NCI-H146 treated with DMSO at 0.1 percent for 48 hours (cell line): ENCODE measurements at regions not wholly inside any gene's neighbourhood (a gene's known extent, or its start where the extent isn't known, plus 50 kb on each side); places are given as distances from the start of the nearest gene placed in this dataset.

Source experiments
- DNase-seq: peaks from one replicate; lab custom pipeline; 2025; ENCODE audit not compliant: unreplicated experiment; lab: John Stamatoyannopoulos, UW

- DNase-seq = no peak
These were observed 1229.2 kb upstream of the CADM2 start for GRCh38 chr3:83729576-83729975.

- DNase-seq = no peak
These were observed 1224.1 kb upstream of the CADM2 start for GRCh38 chr3:83734656-83735055.

- no peak for DNase-seq
These were observed 1220.6 kb upstream of the CADM2 start for GRCh38 chr3:83738202-83738601.

GRCh38 chr3:83740504-83740903 lies 1218.3 kb upstream of the CADM2 start:
- no peak for DNase-seq

- no peak for DNase-seq
These were observed 1192.8 kb upstream of the CADM2 start for GRCh38 chr3:83765956-83766355.

- DNase-seq = no peak
These were observed 1188.8 kb upstream of the CADM2 start for GRCh38 chr3:83769791-83770663.

GRCh38 chr3:83770664-83771402 lies 1188.0 kb upstream of the CADM2 start:
- DNase-seq = no peak

GRCh38 chr3:83802801-83803200 lies 1156.0 kb upstream of the CADM2 start:
- DNase-seq = no peak

- no peak for DNase-seq
These were observed 1151.3 kb upstream of the CADM2 start for GRCh38 chr3:83807511-83807910.

- DNase-seq = no peak
These were observed 1145.6 kb upstream of the CADM2 start for GRCh38 chr3:83813176-83813575.

GRCh38 chr3:83816653-83817052 lies 1142.1 kb upstream of the CADM2 start:
- DNase-seq = no peak

- no peak for DNase-seq
These were observed 1137.3 kb upstream of the CADM2 start for GRCh38 chr3:83821506-83821905.

GRCh38 chr3:83823095-83823494 lies 1135.7 kb upstream of the CADM2 start:
- no peak for DNase-seq

GRCh38 chr3:83835040-83835439 lies 1123.7 kb upstream of the CADM2 start:
- no peak for DNase-seq

GRCh38 chr3:83842511-83842910 lies 1116.3 kb upstream of the CADM2 start:
- no peak for DNase-seq

GRCh38 chr3:83843716-83844115 lies 1115.1 kb upstream of the CADM2 start:
- DNase-seq = no peak

- DNase-seq = no peak
These were observed 1109.6 kb upstream of the CADM2 start for GRCh38 chr3:83849106-83849730.

GRCh38 chr3:83863380-83863779 lies 1095.4 kb upstream of the CADM2 start:
- DNase-seq = no peak

GRCh38 chr3:83868909-83869567 lies 1089.8 kb upstream of the CADM2 start:
- DNase-seq = no peak

GRCh38 chr3:83873550-83873949 lies 1085.2 kb upstream of the CADM2 start:
- DNase-seq = no peak

- DNase-seq = no peak
These were observed 1080.9 kb upstream of the CADM2 start for GRCh38 chr3:83877910-83878309.
